ENCODE measurements at regions not wholly inside any gene's neighbourhood (a gene's known extent, or its start where the extent isn't known, plus 50 kb on each side); places are given as distances from the start of the nearest gene placed in this dataset.

DNA sequence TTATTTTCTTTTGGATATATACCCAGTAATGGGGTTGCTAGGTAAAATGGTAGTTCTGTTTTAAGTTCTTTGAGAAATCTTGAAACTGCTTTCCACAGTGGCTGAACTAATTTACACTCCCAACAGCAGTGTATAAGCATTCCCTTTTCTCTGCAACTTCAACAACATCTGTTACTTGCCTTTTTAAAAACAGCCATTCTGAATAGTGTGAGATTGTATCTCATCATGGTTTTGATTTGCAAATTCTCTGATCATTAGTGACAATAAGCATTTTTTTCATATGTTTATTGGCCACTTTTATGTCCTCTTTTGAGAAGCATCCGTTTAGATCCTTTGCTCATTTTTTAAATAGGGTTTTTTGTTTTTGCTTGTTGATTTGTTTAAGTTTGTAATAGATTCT is 291.3 kb upstream of the COL3A1 start:
- Histone ChIP-seq H3K27ac (ENCODE audit: low read depth) (no peak overlapping the region), H2AFZ (no peak overlapping the region), H3K9me2 (ENCODE audit: insufficient read depth) (no peaks in the 10 kb centered on the region), H3K79me2 (replicated peaks; ENCODE audit: insufficient read depth) (no peaks in the 10 kb centered on the region), H3F3A (replicated peaks; ENCODE audit: low read depth) (no peaks in the 10 kb centered on the region), H3K4me2 (0 out of 2 replicates have a peak overlapping the region, but pooled peaks have one; percentile 49), H3K4me1 (ENCODE audit: insufficient read depth) (peaks cover 7% of the 10 kb centered on the region; the same call in 1 of the 2 replicates), H3K36me3 (ENCODE audit: insufficient read depth) (no peaks in the 10 kb centered on the region), H3K27me3 (ENCODE audit: insufficient read depth) (no peaks in the 10 kb centered on the region), H4K20me1 (replicated peaks; ENCODE audit: insufficient read depth) (no peaks in the 10 kb centered on the region), H3K4me3 (no peak overlapping the region)
- Mint-ChIP-seq H3K9me3 (peaks cover 2% of the 10 kb centered on the region; the same call in 1 of the 3 replicates), H3K36me3 (ENCODE audit: low read depth) (no peaks in the 10 kb centered on the region), H3K4me3 (no peak overlapping the region), H3K27ac (no peak overlapping the region), H3K27me3 (ENCODE audit: insufficient read depth, low read depth, poor library complexity) (no peaks in the 10 kb centered on the region), H3K4me1 (peaks cover 5% of the 10 kb centered on the region; the same call in 1 of the 3 replicates)
- DNase-seq (ENCODE audit: low spot score) (no peak), ATAC-seq (no peak)
- TF ChIP-seq STAT1 (IDR thresholded peaks at IDR 0.05; ENCODE audit: unreplicated experiment) (no peak), NANOG (IDR thresholded peaks at IDR 0.05; ENCODE audit: borderline replicate concordance) (peak; percentile 54; the same call in 1 of the 2 replicates)
- TF ChIP-seq, protein P1, sequence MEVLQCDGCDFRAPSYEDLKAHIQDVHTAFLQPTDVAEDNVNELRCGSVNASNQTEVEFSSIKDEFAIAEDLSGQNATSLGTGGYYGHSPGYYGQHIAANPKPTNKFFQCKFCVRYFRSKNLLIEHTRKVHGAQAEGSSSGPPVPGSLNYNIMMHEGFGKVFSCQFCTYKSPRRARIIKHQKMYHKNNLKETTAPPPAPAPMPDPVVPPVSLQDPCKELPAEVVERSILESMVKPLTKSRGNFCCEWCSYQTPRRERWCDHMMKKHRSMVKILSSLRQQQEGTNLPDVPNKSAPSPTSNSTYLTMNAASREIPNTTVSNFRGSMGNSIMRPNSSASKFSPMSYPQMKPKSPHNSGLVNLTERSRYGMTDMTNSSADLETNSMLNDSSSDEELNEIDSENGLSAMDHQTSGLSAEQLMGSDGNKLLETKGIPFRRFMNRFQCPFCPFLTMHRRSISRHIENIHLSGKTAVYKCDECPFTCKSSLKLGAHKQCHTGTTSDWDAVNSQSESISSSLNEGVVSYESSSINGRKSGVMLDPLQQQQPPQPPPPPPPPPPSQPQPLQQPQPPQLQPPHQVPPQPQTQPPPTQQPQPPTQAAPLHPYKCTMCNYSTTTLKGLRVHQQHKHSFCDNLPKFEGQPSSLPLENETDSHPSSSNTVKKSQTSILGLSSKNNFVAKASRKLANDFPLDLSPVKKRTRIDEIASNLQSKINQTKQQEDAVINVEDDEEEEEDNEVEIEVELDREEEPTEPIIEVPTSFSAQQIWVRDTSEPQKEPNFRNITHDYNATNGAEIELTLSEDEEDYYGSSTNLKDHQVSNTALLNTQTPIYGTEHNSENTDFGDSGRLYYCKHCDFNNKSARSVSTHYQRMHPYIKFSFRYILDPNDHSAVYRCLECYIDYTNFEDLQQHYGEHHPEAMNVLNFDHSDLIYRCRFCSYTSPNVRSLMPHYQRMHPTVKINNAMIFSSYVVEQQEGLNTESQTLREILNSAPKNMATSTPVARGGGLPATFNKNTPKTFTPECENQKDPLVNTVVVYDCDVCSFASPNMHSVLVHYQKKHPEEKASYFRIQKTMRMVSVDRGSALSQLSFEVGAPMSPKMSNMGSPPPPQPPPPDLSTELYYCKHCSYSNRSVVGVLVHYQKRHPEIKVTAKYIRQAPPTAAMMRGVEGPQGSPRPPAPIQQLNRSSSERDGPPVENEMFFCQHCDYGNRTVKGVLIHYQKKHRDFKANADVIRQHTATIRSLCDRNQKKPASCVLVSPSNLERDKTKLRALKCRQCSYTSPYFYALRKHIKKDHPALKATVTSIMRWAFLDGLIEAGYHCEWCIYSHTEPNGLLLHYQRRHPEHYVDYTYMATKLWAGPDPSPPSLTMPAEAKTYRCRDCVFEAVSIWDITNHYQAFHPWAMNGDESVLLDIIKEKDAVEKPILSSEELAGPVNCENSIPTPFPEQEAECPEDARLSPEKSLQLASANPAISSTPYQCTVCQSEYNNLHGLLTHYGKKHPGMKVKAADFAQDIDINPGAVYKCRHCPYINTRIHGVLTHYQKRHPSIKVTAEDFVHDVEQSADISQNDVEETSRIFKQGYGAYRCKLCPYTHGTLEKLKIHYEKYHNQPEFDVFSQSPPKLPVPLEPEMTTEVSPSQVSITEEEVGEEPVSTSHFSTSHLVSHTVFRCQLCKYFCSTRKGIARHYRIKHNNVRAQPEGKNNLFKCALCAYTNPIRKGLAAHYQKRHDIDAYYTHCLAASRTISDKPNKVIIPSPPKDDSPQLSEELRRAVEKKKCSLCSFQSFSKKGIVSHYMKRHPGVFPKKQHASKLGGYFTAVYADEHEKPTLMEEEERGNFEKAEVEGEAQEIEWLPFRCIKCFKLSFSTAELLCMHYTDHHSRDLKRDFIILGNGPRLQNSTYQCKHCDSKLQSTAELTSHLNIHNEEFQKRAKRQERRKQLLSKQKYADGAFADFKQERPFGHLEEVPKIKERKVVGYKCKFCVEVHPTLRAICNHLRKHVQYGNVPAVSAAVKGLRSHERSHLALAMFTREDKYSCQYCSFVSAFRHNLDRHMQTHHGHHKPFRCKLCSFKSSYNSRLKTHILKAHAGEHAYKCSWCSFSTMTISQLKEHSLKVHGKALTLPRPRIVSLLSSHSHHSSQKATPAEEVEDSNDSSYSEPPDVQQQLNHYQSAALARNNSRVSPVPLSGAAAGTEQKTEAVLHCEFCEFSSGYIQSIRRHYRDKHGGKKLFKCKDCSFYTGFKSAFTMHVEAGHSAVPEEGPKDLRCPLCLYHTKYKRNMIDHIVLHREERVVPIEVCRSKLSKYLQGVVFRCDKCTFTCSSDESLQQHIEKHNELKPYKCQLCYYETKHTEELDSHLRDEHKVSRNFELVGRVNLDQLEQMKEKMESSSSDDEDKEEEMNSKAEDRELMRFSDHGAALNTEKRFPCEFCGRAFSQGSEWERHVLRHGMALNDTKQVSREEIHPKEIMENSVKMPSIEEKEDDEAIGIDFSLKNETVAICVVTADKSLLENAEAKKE (CRISPR knock-in tag; IDR thresholded peaks at IDR 0.05), result no peak

DNA sequence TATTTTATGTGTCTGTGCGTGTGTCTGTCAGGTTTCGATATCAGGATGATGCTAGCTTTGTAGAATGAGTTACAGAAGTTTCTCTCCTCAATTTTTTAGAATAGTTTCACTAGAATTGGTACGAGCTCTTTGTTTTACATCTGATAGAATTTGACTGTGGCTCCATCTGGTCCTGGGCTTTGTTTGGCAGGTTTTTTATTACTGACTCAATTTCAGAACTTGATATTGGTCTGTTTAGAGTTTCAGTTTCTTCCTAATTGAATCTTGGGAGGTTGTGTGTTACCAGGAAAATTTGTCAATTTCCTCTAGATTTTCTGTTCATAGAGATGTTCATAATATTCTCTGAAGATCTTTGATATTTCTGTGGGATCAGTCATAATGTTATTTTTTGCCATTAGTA is 289.4 kb upstream of the COL3A1 start:
- Histone ChIP-seq H3K27me3 (ENCODE audit: insufficient read depth) (no peaks in the 10 kb centered on the region), H3K4me1 (ENCODE audit: insufficient read depth) (peaks cover 7% of the 10 kb centered on the region; the same call in 1 of the 2 replicates), H3K9me2 (ENCODE audit: insufficient read depth) (no peaks in the 10 kb centered on the region), H3K4me2 (no peak overlapping the region), H3K27ac (ENCODE audit: low read depth) (no peak overlapping the region), H3K36me3 (ENCODE audit: insufficient read depth) (no peaks in the 10 kb centered on the region), H2AFZ (no peak overlapping the region), H4K20me1 (replicated peaks; ENCODE audit: insufficient read depth) (no peaks in the 10 kb centered on the region), H3K4me3 (no peak overlapping the region), H3K79me2 (replicated peaks; ENCODE audit: insufficient read depth) (no peaks in the 10 kb centered on the region), H3F3A (replicated peaks; ENCODE audit: low read depth) (no peaks in the 10 kb centered on the region)
- Mint-ChIP-seq H3K9me3 (peaks cover 2% of the 10 kb centered on the region; the same call in 1 of the 3 replicates), H3K27me3 (ENCODE audit: insufficient read depth, low read depth, poor library complexity) (no peaks in the 10 kb centered on the region), H3K36me3 (ENCODE audit: low read depth) (no peaks in the 10 kb centered on the region), H3K4me1 (peaks cover 5% of the 10 kb centered on the region; the same call in 1 of the 3 replicates), H3K4me3 (no peak overlapping the region), H3K27ac (0 out of 2 replicates have a peak overlapping the region, but pooled peaks have one; percentile 37)
- ATAC-seq (no peak), DNase-seq (ENCODE audit: low spot score) (no peak)
- TF ChIP-seq NANOG (IDR thresholded peaks at IDR 0.05; ENCODE audit: borderline replicate concordance) (no peak), ZNF114 (CRISPR knock-in tag; IDR thresholded peaks at IDR 0.05) (no peak), ZNF331 (CRISPR knock-in tag; IDR thresholded peaks at IDR 0.05; ENCODE audit: low read depth) (no peak), CREB1 (CRISPR knock-in tag; IDR thresholded peaks at IDR 0.05; ENCODE audit: low read depth) (no peak), EZH2 (IDR thresholded peaks at IDR 0.05; ENCODE audit: low read depth, unreplicated experiment) (no peak), STAT1 (IDR thresholded peaks at IDR 0.05; ENCODE audit: unreplicated experiment) (no peak), POLR2AphosphoS5 (IDR thresholded peaks at IDR 0.05; ENCODE audit: low read depth) (no peak), EZH2phosphoT487 (IDR thresholded peaks at IDR 0.05; ENCODE audit: unreplicated experiment) (no peak)
- TF ChIP-seq, protein P2, sequence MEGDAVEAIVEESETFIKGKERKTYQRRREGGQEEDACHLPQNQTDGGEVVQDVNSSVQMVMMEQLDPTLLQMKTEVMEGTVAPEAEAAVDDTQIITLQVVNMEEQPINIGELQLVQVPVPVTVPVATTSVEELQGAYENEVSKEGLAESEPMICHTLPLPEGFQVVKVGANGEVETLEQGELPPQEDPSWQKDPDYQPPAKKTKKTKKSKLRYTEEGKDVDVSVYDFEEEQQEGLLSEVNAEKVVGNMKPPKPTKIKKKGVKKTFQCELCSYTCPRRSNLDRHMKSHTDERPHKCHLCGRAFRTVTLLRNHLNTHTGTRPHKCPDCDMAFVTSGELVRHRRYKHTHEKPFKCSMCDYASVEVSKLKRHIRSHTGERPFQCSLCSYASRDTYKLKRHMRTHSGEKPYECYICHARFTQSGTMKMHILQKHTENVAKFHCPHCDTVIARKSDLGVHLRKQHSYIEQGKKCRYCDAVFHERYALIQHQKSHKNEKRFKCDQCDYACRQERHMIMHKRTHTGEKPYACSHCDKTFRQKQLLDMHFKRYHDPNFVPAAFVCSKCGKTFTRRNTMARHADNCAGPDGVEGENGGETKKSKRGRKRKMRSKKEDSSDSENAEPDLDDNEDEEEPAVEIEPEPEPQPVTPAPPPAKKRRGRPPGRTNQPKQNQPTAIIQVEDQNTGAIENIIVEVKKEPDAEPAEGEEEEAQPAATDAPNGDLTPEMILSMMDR (conservative IDR thresholded peaks at IDR 0.05; ENCODE audit: low read depth in 2 of 2), result no peak
- TF ChIP-seq, protein P3, sequence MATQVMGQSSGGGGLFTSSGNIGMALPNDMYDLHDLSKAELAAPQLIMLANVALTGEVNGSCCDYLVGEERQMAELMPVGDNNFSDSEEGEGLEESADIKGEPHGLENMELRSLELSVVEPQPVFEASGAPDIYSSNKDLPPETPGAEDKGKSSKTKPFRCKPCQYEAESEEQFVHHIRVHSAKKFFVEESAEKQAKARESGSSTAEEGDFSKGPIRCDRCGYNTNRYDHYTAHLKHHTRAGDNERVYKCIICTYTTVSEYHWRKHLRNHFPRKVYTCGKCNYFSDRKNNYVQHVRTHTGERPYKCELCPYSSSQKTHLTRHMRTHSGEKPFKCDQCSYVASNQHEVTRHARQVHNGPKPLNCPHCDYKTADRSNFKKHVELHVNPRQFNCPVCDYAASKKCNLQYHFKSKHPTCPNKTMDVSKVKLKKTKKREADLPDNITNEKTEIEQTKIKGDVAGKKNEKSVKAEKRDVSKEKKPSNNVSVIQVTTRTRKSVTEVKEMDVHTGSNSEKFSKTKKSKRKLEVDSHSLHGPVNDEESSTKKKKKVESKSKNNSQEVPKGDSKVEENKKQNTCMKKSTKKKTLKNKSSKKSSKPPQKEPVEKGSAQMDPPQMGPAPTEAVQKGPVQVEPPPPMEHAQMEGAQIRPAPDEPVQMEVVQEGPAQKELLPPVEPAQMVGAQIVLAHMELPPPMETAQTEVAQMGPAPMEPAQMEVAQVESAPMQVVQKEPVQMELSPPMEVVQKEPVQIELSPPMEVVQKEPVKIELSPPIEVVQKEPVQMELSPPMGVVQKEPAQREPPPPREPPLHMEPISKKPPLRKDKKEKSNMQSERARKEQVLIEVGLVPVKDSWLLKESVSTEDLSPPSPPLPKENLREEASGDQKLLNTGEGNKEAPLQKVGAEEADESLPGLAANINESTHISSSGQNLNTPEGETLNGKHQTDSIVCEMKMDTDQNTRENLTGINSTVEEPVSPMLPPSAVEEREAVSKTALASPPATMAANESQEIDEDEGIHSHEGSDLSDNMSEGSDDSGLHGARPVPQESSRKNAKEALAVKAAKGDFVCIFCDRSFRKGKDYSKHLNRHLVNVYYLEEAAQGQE (IDR thresholded peaks at IDR 0.05; ENCODE audit: unreplicated experiment), result no peak
